ENCODE measurements at regions not wholly inside any gene's neighbourhood (a gene's known extent, or its start where the extent isn't known, plus 50 kb on each side); places are given as distances from the start of the nearest gene placed in this dataset.
"Not testable (repeated sequence)": the region's sequence is repeated elsewhere in the genome, so short reads cannot be mapped to it uniquely, and the experiment has no call there.

GRCh38 chr14:34381304-34381703 is 80.7 kb downstream of the SPTSSA start:
- DNase-seq (ENCODE audit: low read depth): not testable (repeated sequence)

GRCh38 chr14:34380471-34380845 is 81.6 kb downstream of the SPTSSA start:
- no peak for DNase-seq (ENCODE audit: low read depth)

GRCh38 chr14:34379816-34380470 is 82.1 kb downstream of the SPTSSA start:
- no peak for DNase-seq (ENCODE audit: low read depth)

- DNase-seq (ENCODE audit: low read depth): no peak
These were observed 85.3 kb downstream of the SPTSSA start for GRCh38 chr14:34376649-34377267.

GRCh38 chr14:34374998-34375740 is 86.9 kb downstream of the SPTSSA start:
- no peak for DNase-seq (ENCODE audit: low read depth)

- DNase-seq (ENCODE audit: low read depth): no peak
These were observed 88.8 kb downstream of the SPTSSA start for GRCh38 chr14:34373191-34373590.

GRCh38 chr14:34372786-34373185 is 89.3 kb downstream of the SPTSSA start:
- DNase-seq (ENCODE audit: low read depth): no peak

GRCh38 chr14:34369648-34370030 is 92.4 kb downstream of the SPTSSA start:
- DNase-seq (ENCODE audit: low read depth): no peak

GRCh38 chr14:34368971-34369647 is 92.9 kb downstream of the SPTSSA start:
- no peak for DNase-seq (ENCODE audit: low read depth)

GRCh38 chr14:34368115-34368970 is 93.7 kb downstream of the SPTSSA start:
- no peak for DNase-seq (ENCODE audit: low read depth)

GRCh38 chr14:34365309-34365915 is 96.6 kb downstream of the SPTSSA start:
- no peak for DNase-seq (ENCODE audit: low read depth)

GRCh38 chr14:34364201-34364600 is 97.8 kb downstream of the SPTSSA start:
- no peak for DNase-seq (ENCODE audit: low read depth)

- no peak for DNase-seq (ENCODE audit: low read depth)
These were observed 98.3 kb downstream of the SPTSSA start for GRCh38 chr14:34363733-34364134.

GRCh38 chr14:34362641-34363251 is 99.3 kb downstream of the SPTSSA start:
- no peak for DNase-seq (ENCODE audit: low read depth)

GRCh38 chr14:34361504-34362011 is 100.5 kb downstream of the SPTSSA start:
- no peak for DNase-seq (ENCODE audit: low read depth)

GRCh38 chr14:34359420-34360117 is 102.5 kb downstream of the SPTSSA start:
- DNase-seq (ENCODE audit: low read depth): no peak

- DNase-seq (ENCODE audit: low read depth): no peak
These were observed 105.8 kb downstream of the SPTSSA start for GRCh38 chr14:34356264-34356654.

- DNase-seq (ENCODE audit: low read depth): no peak
These were observed 106.3 kb downstream of the SPTSSA start for GRCh38 chr14:34355584-34356263.

GRCh38 chr14:34354556-34354955 is 107.5 kb downstream of the SPTSSA start:
- DNase-seq (ENCODE audit: low read depth): no peak

- no peak for DNase-seq (ENCODE audit: low read depth)
These were observed 111.1 kb downstream of the SPTSSA start for GRCh38 chr14:34350903-34351302.
